ENCODE measurements at regions not wholly inside any gene's neighbourhood (a gene's known extent, or its start where the extent isn't known, plus 50 kb on each side); places are given as distances from the start of the nearest gene placed in this dataset.

GRCh38 chr2:7613831-7614230 lies 696.6 kb downstream of the RNF144A start:
- H3K4me3 ChIP-seq (replicated peaks in 1 of 2; ENCODE audit: low read depth in 2 of 2, low read length in 2 of 2) = no peak overlapping the region
- no peak for DNase-seq (ENCODE audit: low read depth in 2 of 2)
- TF ChIP-seq, protein P1, sequence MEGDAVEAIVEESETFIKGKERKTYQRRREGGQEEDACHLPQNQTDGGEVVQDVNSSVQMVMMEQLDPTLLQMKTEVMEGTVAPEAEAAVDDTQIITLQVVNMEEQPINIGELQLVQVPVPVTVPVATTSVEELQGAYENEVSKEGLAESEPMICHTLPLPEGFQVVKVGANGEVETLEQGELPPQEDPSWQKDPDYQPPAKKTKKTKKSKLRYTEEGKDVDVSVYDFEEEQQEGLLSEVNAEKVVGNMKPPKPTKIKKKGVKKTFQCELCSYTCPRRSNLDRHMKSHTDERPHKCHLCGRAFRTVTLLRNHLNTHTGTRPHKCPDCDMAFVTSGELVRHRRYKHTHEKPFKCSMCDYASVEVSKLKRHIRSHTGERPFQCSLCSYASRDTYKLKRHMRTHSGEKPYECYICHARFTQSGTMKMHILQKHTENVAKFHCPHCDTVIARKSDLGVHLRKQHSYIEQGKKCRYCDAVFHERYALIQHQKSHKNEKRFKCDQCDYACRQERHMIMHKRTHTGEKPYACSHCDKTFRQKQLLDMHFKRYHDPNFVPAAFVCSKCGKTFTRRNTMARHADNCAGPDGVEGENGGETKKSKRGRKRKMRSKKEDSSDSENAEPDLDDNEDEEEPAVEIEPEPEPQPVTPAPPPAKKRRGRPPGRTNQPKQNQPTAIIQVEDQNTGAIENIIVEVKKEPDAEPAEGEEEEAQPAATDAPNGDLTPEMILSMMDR (IDR thresholded peaks at IDR 0.05; ENCODE audit: low read depth, low read length) = no peak

GRCh38 chr2:7618031-7618430 lies 700.8 kb downstream of the RNF144A start:
- TF ChIP-seq, protein P1 (IDR thresholded peaks at IDR 0.05; ENCODE audit: low read depth, low read length) = no peak
- no peak for DNase-seq (ENCODE audit: low read depth in 2 of 2)

DNA sequence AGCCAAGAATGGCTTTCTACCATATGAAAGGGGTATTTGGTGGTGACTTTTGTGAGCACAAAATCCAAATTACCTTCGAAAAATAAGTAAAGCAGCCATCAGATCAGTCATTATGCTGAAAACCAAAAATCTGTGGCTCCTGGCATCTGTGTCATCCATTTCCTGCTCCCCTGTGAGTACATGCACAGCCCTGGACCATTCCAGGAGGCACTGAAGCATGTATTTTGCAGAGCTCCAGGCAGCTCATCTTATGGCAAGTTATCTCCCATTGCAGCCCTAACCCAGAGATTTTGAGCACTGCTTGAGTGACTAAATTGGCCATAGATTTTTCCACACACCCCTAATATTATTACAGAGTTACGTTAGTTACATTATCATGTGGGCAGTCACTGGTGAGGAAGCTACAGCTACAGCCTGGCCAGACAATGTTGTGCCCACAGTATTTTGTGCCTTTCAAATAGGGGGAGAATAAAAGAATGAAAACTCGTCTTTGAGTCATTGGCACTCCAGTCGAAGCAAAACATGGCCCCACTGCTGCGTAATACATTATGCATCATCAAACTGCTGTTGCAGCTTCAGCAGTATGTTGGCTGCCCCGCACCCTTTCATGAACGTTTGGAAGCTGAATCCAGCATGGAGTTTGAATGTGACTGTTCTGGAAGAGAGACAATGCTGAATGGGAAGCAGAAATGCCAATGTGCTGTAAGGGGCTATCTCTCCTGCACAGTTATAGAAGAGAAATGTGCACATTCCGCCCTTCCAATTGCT lies 702.2 kb downstream of the RNF144A start:
- no peak overlapping the region for H3K4me3 ChIP-seq (replicated peaks in 1 of 2; ENCODE audit: low read depth in 2 of 2, low read length in 2 of 2)
- DNase-seq (ENCODE audit: low read depth in 2 of 2) = no peak
- TF ChIP-seq, protein P1 (IDR thresholded peaks at IDR 0.05; ENCODE audit: low read depth, low read length) = no peak

More at GRCh38 chr2:7618031-7618430, 700.8 kb downstream of the RNF144A start:
- no peak overlapping the region for H3K4me3 ChIP-seq (replicated peaks in 1 of 2; ENCODE audit: low read depth in 2 of 2, low read length in 2 of 2)

GRCh38 chr2:7620255-7620654 lies 703.0 kb downstream of the RNF144A start:
- TF ChIP-seq, protein P1 (IDR thresholded peaks at IDR 0.05; ENCODE audit: low read depth, low read length) = no peak
- no peak overlapping the region for H3K4me3 ChIP-seq (replicated peaks in 1 of 2; ENCODE audit: low read depth in 2 of 2, low read length in 2 of 2)
- DNase-seq (ENCODE audit: low read depth in 2 of 2) = no peak

DNA sequence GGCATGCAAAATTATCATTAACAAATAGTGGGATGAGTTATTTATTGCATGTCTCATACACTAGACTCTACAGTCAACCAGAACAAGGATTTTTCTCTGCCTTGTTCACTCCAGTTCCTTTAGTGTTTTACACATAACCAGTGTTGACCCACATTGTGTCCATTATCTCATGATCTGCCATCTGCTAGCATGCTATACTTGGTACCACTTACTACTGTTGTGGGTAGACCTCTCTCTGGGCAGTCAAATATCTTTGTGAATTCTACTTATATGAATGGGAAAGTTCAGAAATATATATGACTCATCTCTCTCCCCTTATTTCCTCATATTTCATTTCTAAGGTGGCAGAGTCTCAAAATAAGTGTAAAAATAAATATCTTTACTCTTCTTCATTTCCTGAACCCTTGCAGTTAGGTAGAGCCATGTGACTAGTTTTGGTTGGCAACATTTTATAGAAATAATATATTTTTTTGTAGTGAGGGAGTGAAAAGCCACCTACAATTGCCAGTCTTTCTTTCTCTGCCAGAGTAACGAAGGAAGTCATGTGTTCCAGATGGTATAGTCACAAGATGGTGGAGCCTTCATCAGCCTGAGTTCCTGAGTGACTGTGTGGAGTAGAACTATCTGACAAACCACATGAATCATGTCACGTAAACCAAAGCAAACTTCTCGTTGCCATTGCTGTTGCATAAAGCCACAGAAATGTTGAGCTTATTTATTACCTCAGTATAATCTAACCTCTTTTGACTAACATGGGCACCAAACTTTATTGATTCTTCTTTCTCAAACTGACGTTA lies 704.0 kb downstream of the RNF144A start:
- DNase-seq (ENCODE audit: low read depth in 2 of 2) = no peak
- TF ChIP-seq, protein P1 (IDR thresholded peaks at IDR 0.05; ENCODE audit: low read depth, low read length) = no peak
- no peak overlapping the region for H3K4me3 ChIP-seq (replicated peaks in 1 of 2; ENCODE audit: low read depth in 2 of 2, low read length in 2 of 2)

DNA sequence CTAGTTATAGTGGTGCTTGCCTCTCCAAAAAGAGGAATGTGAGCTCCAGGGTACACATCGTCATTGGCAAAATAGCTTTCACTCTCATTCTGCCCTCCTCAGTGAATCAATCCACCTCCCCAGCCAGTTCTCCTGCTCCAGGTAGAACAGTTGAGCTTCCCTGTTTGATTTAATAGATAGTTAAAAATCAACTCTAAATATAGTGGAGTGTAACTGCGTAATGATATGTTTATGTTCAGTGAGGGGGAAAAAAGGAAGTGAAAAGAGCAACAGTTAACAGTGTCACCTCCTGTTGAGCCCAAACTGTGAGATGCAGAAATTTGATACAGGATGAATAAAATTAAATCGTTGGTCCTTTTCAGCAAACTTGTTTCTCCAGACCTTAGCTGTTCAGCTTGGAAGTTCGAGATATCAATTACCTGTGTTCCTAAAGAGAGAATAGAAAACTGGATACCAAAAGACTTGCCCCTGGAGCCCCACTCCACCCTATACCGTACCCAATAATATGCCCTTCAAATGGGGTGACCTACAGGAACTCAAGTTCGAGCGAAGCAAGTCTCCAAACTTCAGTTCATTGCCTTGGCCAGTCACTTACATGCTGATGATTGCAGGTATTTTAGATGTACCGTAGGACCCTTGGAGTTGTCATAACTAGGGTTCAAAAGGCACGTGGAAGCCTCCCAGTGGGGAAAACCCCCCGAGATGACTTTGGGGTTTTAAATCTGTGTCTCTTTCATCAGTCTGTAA lies 708.4 kb downstream of the RNF144A start:
- no peak overlapping the region for H3K4me3 ChIP-seq (replicated peaks in 1 of 2; ENCODE audit: low read depth in 2 of 2, low read length in 2 of 2)
- DNase-seq (ENCODE audit: low read depth in 2 of 2) = no peak
- TF ChIP-seq, protein P1 (IDR thresholded peaks at IDR 0.05; ENCODE audit: low read depth, low read length) = no peak
